ENCODE measurements at regions not wholly inside any gene's neighbourhood (a gene's known extent, or its start where the extent isn't known, plus 50 kb on each side); places are given as distances from the start of the nearest gene placed in this dataset.
"Not testable (repeated sequence)": the region's sequence is repeated elsewhere in the genome, so short reads cannot be mapped to it uniquely, and the experiment has no call there.

DNA sequence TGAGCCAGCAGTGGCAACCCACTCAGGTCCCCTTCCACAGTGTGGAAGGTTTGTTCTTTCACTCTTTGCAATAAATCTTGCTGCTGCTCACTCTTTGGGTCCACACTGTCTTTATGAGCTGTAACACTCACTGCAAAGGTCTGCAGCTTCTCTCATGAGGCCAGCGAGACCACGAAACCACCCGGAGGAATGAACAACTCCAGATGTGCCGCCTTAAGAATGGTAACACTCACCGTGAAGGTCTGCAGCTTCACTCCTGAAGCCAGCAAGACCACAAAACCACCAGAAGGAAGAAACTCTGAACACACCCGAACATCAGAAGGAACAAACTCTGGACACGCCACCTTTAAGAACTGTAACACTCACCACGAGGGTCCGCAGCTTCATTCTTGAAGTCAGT lies 174.9 kb downstream of the ADAM29 start:
- TF ChIP-seq POLR2AphosphoS5 (IDR thresholded peaks at IDR 0.05; ENCODE audit: borderline replicate concordance, low read depth, low read length); EZH2 (IDR thresholded peaks at IDR 0.05): not testable (repeated sequence)

Measured in SK-N-MC (cell line).